IMR-90 (cell line): ENCODE measurements at regions not wholly inside any gene's neighbourhood (a gene's known extent, or its start where the extent isn't known, plus 50 kb on each side); places are given as distances from the start of the nearest gene placed in this dataset.

Experiments used
- ATAC-seq: fragments of 200-7000 bp; cut with Tn5 transposase; 2 replicates; pipeline ENCODE4 v1.9.1; 2020; ENCODE audit warnings: low read depth, mild to moderate bottlenecking, moderate library complexity
- BruUV-seq: library from RNA; stranded (reverse); fragments of 400-500 nt; replicated peaks from 2 replicates; lab custom pipeline; 2021; lab: Mats Ljungman, UMichigan
- CTCF ChIA-PET: fragments of 300-600 bp; formaldehyde crosslinking; extraction: SDS; loops from one replicate; lab custom pipeline; 2021; ENCODE audit warnings: antibody characterized with exemption; lab: Yijun Ruan, JAX
- POLR2A ChIA-PET: fragments of 300-600 bp; sonication (Branson Sonifier 250); formaldehyde crosslinking; loops from one replicate; lab custom pipeline; 2022; ENCODE audit warnings: antibody characterized with exemption; ENCODE audit not compliant: unreplicated experiment; lab: Charles Lee
- DNase-seq: peaks from one replicate; pipeline ENCODE4 v3.0.0; 2013
- H2AFZ ChIP-seq: replicated peaks from 2 replicates; pipeline ENCODE3; 2013; ENCODE audit warnings: low read length, mild to moderate bottlenecking; ENCODE audit not compliant: poor library complexity
- H2AK5ac ChIP-seq: 2 replicates; pipeline ENCODE4 v1.6.1; 2013; ENCODE audit warnings: low read depth, low read length, inconsistent platforms
- H2AK9ac ChIP-seq: replicated peaks from 2 replicates; pipeline ENCODE3; 2013; ENCODE audit warnings: mild to moderate bottlenecking, low read depth, low read length, moderate library complexity; ENCODE audit not compliant: poor library complexity
- H2BK120ac ChIP-seq: 2 replicates; pipeline ENCODE4 v1.6.1; 2013; ENCODE audit warnings: low read depth, low read length, inconsistent platforms
- H2BK15ac ChIP-seq: 3 replicates; pipeline ENCODE4 v1.6.1; 2013; ENCODE audit warnings: low read depth, low read length, inconsistent platforms
- H2BK20ac ChIP-seq: 2 replicates; pipeline ENCODE4 v1.6.1; 2013; ENCODE audit warnings: low read depth, mild to moderate bottlenecking, inconsistent platforms, low read length, moderate library complexity
- H2BK5ac ChIP-seq: 2 replicates; pipeline ENCODE4 v1.6.1; 2013; ENCODE audit warnings: mild to moderate bottlenecking, low read depth, low read length, inconsistent platforms; ENCODE audit not compliant: poor library complexity, severe bottlenecking
- H3K14ac ChIP-seq: replicated peaks from 2 replicates; pipeline ENCODE4 v1.6.1; 2013; ENCODE audit warnings: low read depth, low read length, inconsistent platforms
- H3K18ac ChIP-seq: 2 replicates; pipeline ENCODE4 v1.6.1; 2013; ENCODE audit warnings: low read depth, low read length, control low read depth
- H3K23ac ChIP-seq: 2 replicates; pipeline ENCODE4 v1.6.1; 2013; ENCODE audit warnings: low read depth, low read length, inconsistent platforms
- H3K27ac ChIP-seq: 2 replicates; pipeline ENCODE4 v1.5.1; 2013; ENCODE audit warnings: mild to moderate bottlenecking, control low read depth, low read length; ENCODE audit not compliant: insufficient read depth
- H3K27me3 ChIP-seq: 2 replicates; pipeline ENCODE4 v1.6.1; 2013; ENCODE audit warnings: low read length; ENCODE audit not compliant: control insufficient read depth, insufficient read depth
- H3K36me3 ChIP-seq: 2 replicates; pipeline ENCODE4 v1.6.1; 2013; ENCODE audit warnings: low read length, mixed read lengths; ENCODE audit not compliant: control insufficient read depth, insufficient read depth
- H3K4ac ChIP-seq: 2 replicates; pipeline ENCODE4 v1.6.1; 2013; ENCODE audit warnings: low read depth, low read length, inconsistent platforms
- H3K4me1 ChIP-seq: 2 replicates; pipeline ENCODE4 v1.6.1; 2013; ENCODE audit warnings: low read length, mixed read lengths; ENCODE audit not compliant: control insufficient read depth, insufficient read depth
- H3K4me2 ChIP-seq: 2 replicates; pipeline ENCODE4 v1.6.1; 2013; ENCODE audit warnings: low read depth, mild to moderate bottlenecking, control low read depth, low read length, moderate library complexity
- H3K4me3 ChIP-seq: 2 replicates; pipeline ENCODE4 v1.5.1; 2013; ENCODE audit warnings: low read depth, mild to moderate bottlenecking, control low read depth, low read length, moderate library complexity; ENCODE audit not compliant: insufficient read depth
- H3K56ac ChIP-seq: 2 replicates; pipeline ENCODE4 v1.6.1; 2013; ENCODE audit warnings: low read length, inconsistent platforms; ENCODE audit not compliant: insufficient read depth; ENCODE audit errors: extremely low read depth
- H3K79me1 ChIP-seq, 2 experiments: 2 replicates each; pipeline ENCODE4 v1.6.1; 2013; ENCODE audit warnings: low read length in 2 of 2, inconsistent platforms in 1 of 2, low read depth in 1 of 2
- H3K9ac ChIP-seq: 2 replicates; pipeline ENCODE4 v1.6.1; 2013; ENCODE audit warnings: low read depth, low read length, control low read depth
- H3K9me1 ChIP-seq: 2 replicates; pipeline ENCODE4 v1.6.1; 2013; ENCODE audit warnings: low read length, inconsistent platforms; ENCODE audit not compliant: insufficient read depth
- H3K9me3 ChIP-seq: 2 replicates; pipeline ENCODE4 v1.6.1; 2013; ENCODE audit warnings: low read length; ENCODE audit not compliant: control insufficient read depth, insufficient read depth
- H4K20me1 ChIP-seq: 2 replicates; pipeline ENCODE4 v1.6.1; 2013; ENCODE audit warnings: low read length, inconsistent platforms; ENCODE audit not compliant: insufficient read depth
- H4K5ac ChIP-seq: 2 replicates; pipeline ENCODE4 v1.6.1; 2013; ENCODE audit warnings: mild to moderate bottlenecking, low read depth, low read length, control low read depth
- H4K8ac ChIP-seq, 2 experiments: 2 replicates each; pipeline ENCODE4 v1.6.1; 2013; ENCODE audit warnings: low read depth in 2 of 2, low read length in 2 of 2, control low read depth in 1 of 2, inconsistent platforms in 1 of 2
- H4K91ac ChIP-seq: 2 replicates; pipeline ENCODE4 v1.6.1; 2013; ENCODE audit warnings: low read depth, low read length, inconsistent platforms; ENCODE audit not compliant: insufficient read depth
- MXI1 ChIP-seq: IDR thresholded peaks from 2 replicates; pipeline ENCODE4 v1.6.1; 2012; ENCODE audit warnings: low read depth, mild to moderate bottlenecking, low read length, moderate library complexity, borderline replicate concordance
- RAD21 ChIP-seq: IDR thresholded peaks from 2 replicates; pipeline ENCODE4 v1.6.1; 2012; ENCODE audit warnings: low read length, improper control_type of control experiment
- WGBS, 2 experiments: methylation state at CpG; one replicate each; pipeline versions ENCODE4 v1.1.5 to v1.1.7; 2013; ENCODE audit warnings: missing lambda C conversion rate in 2 of 2; ENCODE audit not compliant: insufficient read length in 1 of 2; ENCODE audit errors: extremely low coverage in 2 of 2; 5-methylcytosine and 5-hydroxymethylcytosine counted together
- dilution Hi-C: fragments of 300-500 bp; cut with HindIII; formaldehyde crosslinking; loops from one replicate; pipeline ENCODE4 v1.14.3; 2018; ENCODE audit warnings: low sequenced_read_pairs; ENCODE audit not compliant: unreplicated experiment
- in situ Hi-C: fragments of 300-500 bp; cut with MboI; formaldehyde crosslinking; loops from 3 replicates; pipeline ENCODE4 v1.14.3; 2019; ENCODE audit warnings: low sequenced_read_pairs, inconsistent platforms, mixed read lengths
- intact Hi-C: fragments of 100-400 bp; cut with micrococcal nuclease; formaldehyde crosslinking; loops from 2 replicates; pipeline ENCODE4 v1.10.0; 2022

DNA sequence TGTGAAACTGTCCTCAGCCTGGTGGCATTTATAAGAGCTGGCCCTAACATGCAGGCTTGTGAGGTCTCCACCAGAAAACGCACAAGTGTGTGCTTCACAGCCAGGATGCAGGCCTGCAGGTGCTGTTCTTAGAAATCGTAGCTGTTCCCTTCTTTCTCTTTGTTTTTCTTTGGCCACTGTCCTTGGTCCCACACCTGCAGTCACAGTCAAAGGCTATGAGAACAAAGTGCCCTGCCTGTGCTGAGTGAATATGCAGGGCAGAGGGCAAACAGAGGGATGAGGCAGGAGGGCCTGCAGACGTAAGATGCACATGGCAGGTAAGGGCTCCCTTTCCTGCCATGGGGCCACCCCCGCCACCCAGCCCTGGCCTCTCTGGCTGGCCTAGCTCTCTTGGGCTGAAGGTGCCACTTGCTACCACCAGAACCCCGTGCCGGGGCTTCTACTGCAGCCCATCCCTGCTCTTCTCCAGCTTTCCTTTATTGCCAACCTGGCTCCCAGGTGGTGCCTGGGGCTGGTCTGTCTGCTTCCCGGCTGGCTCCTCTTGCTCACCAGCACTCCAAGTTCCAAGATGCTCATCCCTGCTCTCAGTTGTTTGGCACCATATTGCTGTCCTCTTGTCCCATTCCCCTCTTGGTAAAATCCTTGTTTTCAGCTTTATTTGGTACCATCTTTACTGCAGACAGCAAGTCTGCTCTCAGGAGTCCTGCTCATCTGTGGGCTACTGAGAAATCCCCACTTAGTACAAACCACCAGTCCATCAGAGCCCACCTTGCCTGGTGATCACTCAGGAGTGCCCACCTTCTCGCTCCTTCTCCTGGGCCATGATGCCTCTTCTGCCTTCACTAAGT is 308.1 kb upstream of the ZMIZ1 start (continued):
- no peak for TF ChIP-seq RAD21

DNA sequence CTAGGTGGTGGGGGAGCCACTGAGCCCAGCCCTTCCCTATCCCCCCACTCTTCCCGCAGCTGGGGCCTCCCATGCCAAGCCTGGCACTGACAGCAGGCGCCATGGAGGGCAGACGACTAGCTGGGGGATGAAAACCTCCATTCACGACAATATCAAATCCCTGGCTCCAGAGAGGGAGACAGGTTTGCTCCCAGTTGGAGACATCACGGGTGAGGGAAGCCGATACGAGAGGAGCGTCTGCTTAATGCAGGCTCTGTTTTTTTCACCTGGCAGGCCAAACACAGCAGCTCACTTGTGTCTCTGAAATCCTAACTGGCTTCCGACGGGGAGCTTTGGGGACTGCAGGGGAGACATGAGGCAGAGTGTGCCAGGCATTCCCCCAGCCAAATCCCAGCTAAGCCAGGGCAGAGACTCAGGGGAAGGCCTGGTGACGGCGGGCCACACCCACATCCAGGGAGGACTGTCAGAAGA is 307.4 kb upstream of the ZMIZ1 start:
- no peak overlapping the region for H3K9ac ChIP-seq
- 85% methylated on average over 3 of the region's 12 CpGs; no CpG with 5 or more reads in 1 of the 2 experiments for WGBS, 2 experiments
- no peak overlapping the region for H3K27ac ChIP-seq
- H3K4me2 ChIP-seq, result no peak overlapping the region
- CTCF ChIA-PET, result interaction anchor here (0.6 kb wide), 1 partner anchor 60 kb away, joined by 8 read pairs; no protein-coding TSS in a partner anchor
- peaks cover 13% of the 10 kb centered on the region for H3K9me1 ChIP-seq
- H4K8ac ChIP-seq, result no peak overlapping the region
- no peak overlapping the region for H2AFZ ChIP-seq
- no peaks in the 10 kb centered on the region for H3K9me3 ChIP-seq
- no peak for ATAC-seq
- dilution Hi-C loops, result no loop called here
- no peak for DNase-seq
- no peak overlapping the region for H2BK120ac ChIP-seq
- in situ Hi-C loops, result no loop called here
- H3K27me3 ChIP-seq, result peaks cover 8% of the 10 kb centered on the region; the same call in 1 of the 2 replicates
- no peak overlapping the region for H4K5ac ChIP-seq
- no peak overlapping the region for H3K4me3 ChIP-seq
- H2AK5ac ChIP-seq, result no peak overlapping the region
- no peaks in the 10 kb centered on the region for H3K79me1 ChIP-seq
- H3K23ac ChIP-seq, result no peak overlapping the region
- BruUV-seq, result no TSS peak
- peaks cover 4% of the 10 kb centered on the region; the same call in 1 of the 2 replicates for H4K20me1 ChIP-seq
- POLR2A ChIA-PET, result no interaction called here
- no peak overlapping the region for H2BK5ac ChIP-seq
- no peak overlapping the region for H3K14ac ChIP-seq
- no peak overlapping the region for H2AK9ac ChIP-seq
- no peak overlapping the region for H3K4ac ChIP-seq
- no peaks in the 10 kb centered on the region for H3K36me3 ChIP-seq
- peaks cover 12% of the 10 kb centered on the region for H3K4me1 ChIP-seq
- no peak overlapping the region for H3K18ac ChIP-seq
- no peak for TF ChIP-seq MXI1
- H3K56ac ChIP-seq, result no peak overlapping the region
- no peak overlapping the region for H2BK20ac ChIP-seq
- H2BK15ac ChIP-seq, result no peak overlapping the region
- no peak overlapping the region for H4K91ac ChIP-seq
- intact Hi-C loops, result no loop called here
